MM.1S (cell line): ENCODE measurements at regions not wholly inside any gene's neighbourhood (a gene's known extent, or its start where the extent isn't known, plus 50 kb on each side); places are given as distances from the start of the nearest gene placed in this dataset.

ENCODE experiments used
- EZH2 ChIP-seq: fragments of 300-600 bp; sonication (generic); optimal IDR thresholded peaks from 2 replicates; pipeline ENCODE3; 2017; ENCODE audit warnings: low read depth, mild to moderate bottlenecking, antibody characterized with exemption, low read length, mixed read lengths
- EZH2phosphoT487 ChIP-seq: fragments of 300-600 bp; sonication (generic); IDR thresholded peaks from 2 replicates; pipeline ENCODE4 v1.6.1; 2018; ENCODE audit warnings: antibody characterized with exemption, low read length
- TF ChIP-seq, protein P1 (sequence below): fragments of 300-600 bp; sonication (generic); IDR thresholded peaks from 2 replicates; pipeline ENCODE4 v1.5.1; 2016; ENCODE audit warnings: antibody characterized with exemption, low read length, mixed read lengths

DNA sequence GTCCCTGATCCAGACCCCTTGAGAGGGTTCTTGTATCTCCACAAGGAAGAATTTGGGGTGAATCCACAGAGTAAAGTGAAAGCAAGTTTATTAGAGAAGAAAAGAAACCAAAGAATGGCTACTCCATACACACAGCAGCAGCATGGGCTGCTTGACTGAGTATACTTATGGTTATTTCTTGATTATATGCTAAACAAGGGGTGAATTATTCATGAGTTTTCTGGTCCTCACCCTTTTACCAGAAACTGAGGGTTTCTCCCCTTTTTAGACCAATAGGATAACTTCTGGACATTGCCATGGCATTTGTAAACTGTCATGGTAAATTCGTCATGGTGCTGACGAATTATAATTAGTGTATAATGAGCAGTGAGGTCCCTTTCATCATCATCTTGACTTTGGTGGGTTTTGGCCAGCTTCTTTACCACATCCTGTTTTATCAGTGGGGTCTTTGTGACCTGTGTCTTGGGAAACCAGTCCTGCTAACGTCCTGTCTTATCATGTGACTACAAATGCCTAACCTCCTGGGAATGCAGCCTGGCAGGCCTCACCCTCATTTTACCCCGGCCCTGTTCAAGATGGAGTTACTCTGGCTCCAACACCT is 121.9 kb downstream of the SPTSSA start:
- TF ChIP-seq, protein P1, sequence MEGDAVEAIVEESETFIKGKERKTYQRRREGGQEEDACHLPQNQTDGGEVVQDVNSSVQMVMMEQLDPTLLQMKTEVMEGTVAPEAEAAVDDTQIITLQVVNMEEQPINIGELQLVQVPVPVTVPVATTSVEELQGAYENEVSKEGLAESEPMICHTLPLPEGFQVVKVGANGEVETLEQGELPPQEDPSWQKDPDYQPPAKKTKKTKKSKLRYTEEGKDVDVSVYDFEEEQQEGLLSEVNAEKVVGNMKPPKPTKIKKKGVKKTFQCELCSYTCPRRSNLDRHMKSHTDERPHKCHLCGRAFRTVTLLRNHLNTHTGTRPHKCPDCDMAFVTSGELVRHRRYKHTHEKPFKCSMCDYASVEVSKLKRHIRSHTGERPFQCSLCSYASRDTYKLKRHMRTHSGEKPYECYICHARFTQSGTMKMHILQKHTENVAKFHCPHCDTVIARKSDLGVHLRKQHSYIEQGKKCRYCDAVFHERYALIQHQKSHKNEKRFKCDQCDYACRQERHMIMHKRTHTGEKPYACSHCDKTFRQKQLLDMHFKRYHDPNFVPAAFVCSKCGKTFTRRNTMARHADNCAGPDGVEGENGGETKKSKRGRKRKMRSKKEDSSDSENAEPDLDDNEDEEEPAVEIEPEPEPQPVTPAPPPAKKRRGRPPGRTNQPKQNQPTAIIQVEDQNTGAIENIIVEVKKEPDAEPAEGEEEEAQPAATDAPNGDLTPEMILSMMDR = no peak
- TF ChIP-seq EZH2 = no peak
- TF ChIP-seq EZH2phosphoT487 = no peak
